Mammary epithelial cell (primary cell): ENCODE measurements at regions not wholly inside any gene's neighbourhood (a gene's known extent, or its start where the extent isn't known, plus 50 kb on each side); places are given as distances from the start of the nearest gene placed in this dataset.

ENCODE experiments used
- CTCF ChIP-seq, 2 donors: IDR thresholded peaks in 1 of 2; conservative IDR thresholded peaks in 1 of 2; 2 replicates each; pipeline ENCODE4 v1.5.1; 2011 to 2012; ENCODE audit warnings: inconsistent platforms in 2 of 2, low read length in 2 of 2, mild to moderate bottlenecking in 2 of 2, control low read depth in 1 of 2, low read depth in 1 of 2; ENCODE audit not compliant: insufficient read depth in 1 of 2; ENCODE audit errors: extremely low read depth in 1 of 2
- EZH2 ChIP-seq: IDR thresholded peaks from 2 replicates; pipeline ENCODE4 v1.6.1; 2012; ENCODE audit warnings: low read length, inconsistent platforms, borderline replicate concordance

DNA sequence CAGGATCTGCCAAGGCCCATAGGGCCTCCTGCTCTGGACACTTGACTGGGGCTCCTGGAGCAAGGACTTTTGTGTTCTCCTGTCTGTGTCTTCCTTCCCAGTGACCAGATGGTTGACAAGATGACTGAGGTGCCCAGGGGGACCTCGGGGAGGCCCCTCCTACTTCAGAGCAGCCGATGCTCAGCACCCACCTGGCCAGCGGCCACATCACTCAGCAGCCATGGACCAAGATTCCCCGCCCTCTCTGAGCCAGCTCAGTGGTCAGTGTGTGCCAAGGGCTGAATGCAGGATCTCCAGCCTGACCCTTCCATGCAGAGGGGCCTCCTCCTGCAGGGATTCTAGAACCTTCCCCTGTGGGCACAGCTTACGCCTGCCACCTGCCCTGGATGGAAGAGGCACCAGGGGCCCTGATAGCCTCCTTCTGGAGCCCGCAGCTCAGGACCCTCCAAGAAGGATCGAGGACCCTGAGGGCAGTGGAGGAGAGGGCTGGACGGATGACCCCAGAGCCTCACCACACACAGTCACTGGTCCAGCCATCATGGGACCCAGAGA lies 87.4 kb upstream of the GPC1 start:
- no peak for TF ChIP-seq CTCF (conservative IDR thresholded peaks at IDR 0.05 in 1 of 2, IDR thresholded peaks at IDR 0.05 in 1 of 2; ENCODE audit: extremely low read depth in 1 of 2, insufficient read depth in 1 of 2, low read depth in 1 of 2, low read length in 2 of 2)
- no peak for TF ChIP-seq EZH2
